Activated CD8-positive, alpha-beta T cell treated with anti-CD3 and anti-CD28 coated beads for 36 hours (primary cell): ENCODE measurements at regions not wholly inside any gene's neighbourhood (a gene's known extent, or its start where the extent isn't known, plus 50 kb on each side); places are given as distances from the start of the nearest gene placed in this dataset.

Experiments
- ATAC-seq: fragments of 200-7000 bp; cut with Tn5 transposase; one replicate; pipeline ENCODE4 v1.10.0; 2021; ENCODE audit warnings: mild to moderate bottlenecking, moderate library complexity
- CTCF ChIA-PET: fragments of 350-600 bp; sonication (Branson Sonifier 250); formaldehyde crosslinking; loops from one replicate; lab custom pipeline; 2021; ENCODE audit warnings: antibody characterized with exemption; lab: Charles Lee
- POLR2A ChIA-PET: fragments of 350-600 bp; sonication (Branson Sonifier 250); formaldehyde crosslinking; loops from one replicate; lab custom pipeline; 2021; ENCODE audit warnings: antibody characterized with exemption; lab: Charles Lee
- DNase-seq: peaks from one replicate; pipeline ENCODE4 v3.0.0-alpha.2; 2020
- H3K27ac Mint-ChIP-seq: one replicate; pipeline ENCODE4 v1.8.0; 2021; ENCODE audit warnings: mild to moderate bottlenecking, mixed read lengths
- H3K27me3 Mint-ChIP-seq: one replicate; pipeline ENCODE4 v1.8.0; 2021; ENCODE audit warnings: mixed read lengths
- H3K36me3 Mint-ChIP-seq: one replicate; pipeline ENCODE4 v1.8.0; 2021; ENCODE audit warnings: low read depth, mixed read lengths
- H3K4me1 Mint-ChIP-seq: one replicate; pipeline ENCODE4 v1.8.0; 2021; ENCODE audit warnings: low read depth, mixed read lengths
- H3K4me3 Mint-ChIP-seq: one replicate; pipeline ENCODE4 v1.8.0; 2021; ENCODE audit warnings: mild to moderate bottlenecking, moderate library complexity, mixed read lengths
- H3K9me3 Mint-ChIP-seq: one replicate; pipeline ENCODE4 v1.8.0; 2021; ENCODE audit warnings: mixed read lengths
- intact Hi-C: fragments of 100-400 bp; cut with micrococcal nuclease; formaldehyde crosslinking; loops from one replicate; pipeline ENCODE4 v1.10.0; 2022
- TF ChIP-seq, protein P1 (sequence below): fragments of 200-600 bp; IDR thresholded peaks from one replicate; pipeline ENCODE4 v1.8.0; 2022; ENCODE audit warnings: antibody characterized with exemption, mild to moderate bottlenecking

DNA sequence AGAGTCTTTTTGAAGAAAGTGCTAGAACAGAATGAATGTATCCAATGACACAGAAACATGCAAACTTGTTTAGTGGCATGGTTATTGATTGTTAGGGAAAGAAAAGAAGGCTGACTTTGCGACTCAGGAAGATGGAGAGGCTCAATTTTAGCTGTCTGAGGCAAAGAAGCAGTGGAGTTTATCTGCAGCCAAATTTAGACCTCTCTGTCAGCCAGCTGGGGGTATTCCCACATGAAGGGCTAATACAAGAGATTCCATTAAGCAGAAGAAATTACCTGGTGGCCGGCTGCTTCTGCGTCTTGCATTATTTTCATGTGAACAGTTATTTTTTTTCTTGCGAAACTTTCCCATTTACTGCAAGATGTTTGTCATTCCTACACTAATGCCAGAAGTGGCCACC, 240.2 kb upstream of the NBEA start:
- ChIA-PET POLR2A (no interaction called here), CTCF (no interaction called here)
- Mint-ChIP-seq H3K36me3 (no peaks in the 10 kb centered on the region), H3K27ac (no peak overlapping the region), H3K4me1 (no peaks in the 10 kb centered on the region), H3K27me3 (no peaks in the 10 kb centered on the region), H3K9me3 (no peaks in the 10 kb centered on the region), H3K4me3 (no peak overlapping the region)
- intact Hi-C loops = no loop called here
- no peak for ATAC-seq
- DNase-seq = no peak
- TF ChIP-seq, protein P1, sequence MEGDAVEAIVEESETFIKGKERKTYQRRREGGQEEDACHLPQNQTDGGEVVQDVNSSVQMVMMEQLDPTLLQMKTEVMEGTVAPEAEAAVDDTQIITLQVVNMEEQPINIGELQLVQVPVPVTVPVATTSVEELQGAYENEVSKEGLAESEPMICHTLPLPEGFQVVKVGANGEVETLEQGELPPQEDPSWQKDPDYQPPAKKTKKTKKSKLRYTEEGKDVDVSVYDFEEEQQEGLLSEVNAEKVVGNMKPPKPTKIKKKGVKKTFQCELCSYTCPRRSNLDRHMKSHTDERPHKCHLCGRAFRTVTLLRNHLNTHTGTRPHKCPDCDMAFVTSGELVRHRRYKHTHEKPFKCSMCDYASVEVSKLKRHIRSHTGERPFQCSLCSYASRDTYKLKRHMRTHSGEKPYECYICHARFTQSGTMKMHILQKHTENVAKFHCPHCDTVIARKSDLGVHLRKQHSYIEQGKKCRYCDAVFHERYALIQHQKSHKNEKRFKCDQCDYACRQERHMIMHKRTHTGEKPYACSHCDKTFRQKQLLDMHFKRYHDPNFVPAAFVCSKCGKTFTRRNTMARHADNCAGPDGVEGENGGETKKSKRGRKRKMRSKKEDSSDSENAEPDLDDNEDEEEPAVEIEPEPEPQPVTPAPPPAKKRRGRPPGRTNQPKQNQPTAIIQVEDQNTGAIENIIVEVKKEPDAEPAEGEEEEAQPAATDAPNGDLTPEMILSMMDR = no peak

DNA sequence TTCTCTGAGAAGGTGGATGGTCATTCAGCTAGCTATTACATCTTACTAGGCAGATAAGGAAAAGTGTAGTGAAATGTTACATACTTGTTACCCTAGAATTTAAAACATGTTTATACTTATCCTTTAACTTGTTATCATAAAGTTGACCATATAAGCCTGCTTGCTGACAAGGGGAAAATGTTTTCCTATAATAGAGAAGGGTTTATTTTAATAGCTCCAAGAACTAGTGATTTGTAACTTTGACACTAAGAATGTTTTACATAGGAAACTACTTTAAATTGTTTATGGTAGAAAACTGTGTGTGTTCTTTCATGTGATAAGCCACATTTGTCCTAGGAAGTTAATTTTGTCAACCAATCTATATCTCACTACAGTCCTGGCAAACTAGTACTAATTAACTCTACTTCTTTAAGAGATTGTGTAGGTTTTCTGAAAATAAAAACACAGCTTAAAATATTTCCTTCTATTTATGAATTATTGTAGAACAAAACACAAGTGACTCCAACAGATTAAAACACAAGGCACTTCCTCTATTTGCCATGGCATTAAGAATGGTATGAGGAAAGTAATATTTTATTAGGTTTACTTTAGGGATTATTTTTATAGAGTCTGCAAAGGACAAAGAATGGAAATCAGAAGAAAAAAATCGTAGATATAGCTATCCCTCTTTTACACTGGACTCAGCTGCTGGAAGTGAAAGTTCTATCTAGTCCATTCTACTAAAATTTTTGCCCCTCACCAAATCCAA, 233.3 kb upstream of the NBEA start:
- H3K4me1 Mint-ChIP-seq = no peaks in the 10 kb centered on the region
- CTCF ChIA-PET = no interaction called here
- no peaks in the 10 kb centered on the region for H3K9me3 Mint-ChIP-seq
- POLR2A ChIA-PET = no interaction called here
- no peak for ATAC-seq
- H3K36me3 Mint-ChIP-seq = no peaks in the 10 kb centered on the region
- TF ChIP-seq, protein P1 = no peak
- no peak overlapping the region for H3K27ac Mint-ChIP-seq
- H3K27me3 Mint-ChIP-seq = no peaks in the 10 kb centered on the region
- intact Hi-C loops = no loop called here
- no peak for DNase-seq
- no peak overlapping the region for H3K4me3 Mint-ChIP-seq

DNA sequence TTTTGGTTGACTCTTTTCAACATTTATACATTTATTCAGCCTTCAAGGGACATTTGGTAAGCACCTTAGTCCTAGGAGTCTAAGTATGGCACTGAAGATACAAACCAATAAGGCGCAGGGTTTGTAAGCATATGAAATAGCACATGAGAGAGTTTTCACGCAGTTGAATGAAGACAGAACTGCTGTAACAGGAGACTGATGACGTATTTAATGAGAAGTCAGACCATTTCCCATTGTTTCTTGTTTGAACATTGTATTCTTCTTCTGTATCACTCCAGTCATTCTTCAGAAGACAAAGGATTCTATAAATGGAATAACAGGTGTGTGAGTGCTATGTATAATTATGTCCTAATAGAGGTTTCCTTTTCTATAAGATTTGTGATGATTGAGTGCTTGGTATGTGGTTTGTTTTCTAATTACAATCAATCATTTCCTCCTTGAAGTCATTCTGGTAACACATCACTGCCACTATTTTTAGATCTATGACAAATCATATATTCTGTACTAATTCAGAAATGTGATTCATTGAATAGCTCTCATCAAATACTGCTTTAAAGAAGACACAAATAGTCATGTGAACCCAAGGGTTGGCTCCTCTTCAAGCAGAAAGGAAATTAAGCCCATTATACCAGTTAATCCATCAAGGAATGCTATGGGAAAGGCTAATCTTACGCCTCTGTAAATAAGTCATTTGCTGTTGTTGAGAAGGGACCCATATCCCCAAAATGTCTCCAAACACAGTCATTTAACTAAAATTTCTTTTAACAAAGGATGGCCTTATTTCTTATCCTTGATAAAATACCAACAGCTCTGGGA, 222.8 kb upstream of the NBEA start:
- Mint-ChIP-seq H3K36me3 (no peaks in the 10 kb centered on the region), H3K9me3 (no peaks in the 10 kb centered on the region), H3K27ac (no peak overlapping the region), H3K27me3 (no peaks in the 10 kb centered on the region), H3K4me1 (no peaks in the 10 kb centered on the region), H3K4me3 (no peak overlapping the region)
- POLR2A ChIA-PET = no interaction called here
- intact Hi-C loops = no loop called here
- CTCF ChIA-PET = no interaction called here
- DNase-seq = no peak
- no peak for ATAC-seq
- TF ChIP-seq, protein P1 = no peak

DNA sequence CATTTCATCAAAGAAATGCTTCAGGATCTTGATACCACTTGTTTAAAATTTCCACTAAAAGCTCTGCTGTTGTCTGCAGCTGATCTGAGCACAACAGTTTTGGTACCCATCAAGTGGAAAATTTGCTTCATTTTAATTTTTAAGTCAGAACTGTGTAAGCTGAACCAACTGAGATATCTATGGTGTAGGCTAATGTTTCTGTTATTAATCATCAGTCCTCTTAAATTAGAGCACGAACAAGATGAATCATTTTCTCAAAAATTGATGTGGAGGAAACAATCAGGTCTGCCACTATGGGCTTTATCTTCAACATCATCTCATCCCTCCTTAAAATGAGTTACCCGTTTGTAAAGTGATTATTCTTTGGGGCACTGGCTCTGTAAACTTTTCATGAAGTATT, 221.5 kb upstream of the NBEA start:
- Mint-ChIP-seq H3K9me3 (no peaks in the 10 kb centered on the region), H3K27ac (no peak overlapping the region), H3K4me3 (no peak overlapping the region), H3K4me1 (no peaks in the 10 kb centered on the region), H3K27me3 (no peaks in the 10 kb centered on the region), H3K36me3 (no peaks in the 10 kb centered on the region)
- DNase-seq (no peak), ATAC-seq (no peak)
- POLR2A ChIA-PET = no interaction called here
- CTCF ChIA-PET = no interaction called here
- intact Hi-C loops = no loop called here
- TF ChIP-seq, protein P1 = no peak
